Endodermal cell (in vitro differentiated cells): ENCODE measurements at regions not wholly inside any gene's neighbourhood (a gene's known extent, or its start where the extent isn't known, plus 50 kb on each side); places are given as distances from the start of the nearest gene placed in this dataset.
A peak's percentile ranks its signal among the peaks of the same experiment; 100 is the strongest.

Source experiments
- DNase-seq: peaks from one replicate; pipeline ENCODE4 v3.0.0-alpha.2; 2017
- H3K27ac ChIP-seq: 2 replicates; pipeline ENCODE4 v1.5.1; 2013; ENCODE audit warnings: mild to moderate bottlenecking, low read depth, low read length, moderate library complexity
- H3K27me3 ChIP-seq: 2 replicates; pipeline ENCODE4 v1.6.1; 2013; ENCODE audit warnings: mild to moderate bottlenecking, low read length, moderate library complexity; ENCODE audit not compliant: insufficient read depth, control insufficient read depth, poor library complexity, severe bottlenecking
- H3K36me3 ChIP-seq: 2 replicates; pipeline ENCODE4 v1.7.0; 2013; ENCODE audit warnings: mild to moderate bottlenecking, low read length, moderate library complexity; ENCODE audit not compliant: control insufficient read depth, insufficient read depth
- H3K4me1 ChIP-seq: one replicate; pipeline ENCODE4 v1.7.0; 2013; ENCODE audit warnings: low read length; ENCODE audit not compliant: control insufficient read depth, insufficient read depth
- H3K4me3 ChIP-seq: 2 replicates; pipeline ENCODE4 v1.5.1; 2013; ENCODE audit warnings: mild to moderate bottlenecking, low read length, moderate library complexity
- H3K9ac ChIP-seq: 2 replicates; pipeline ENCODE4 v1.6.1; 2013; ENCODE audit warnings: mild to moderate bottlenecking, low read length, moderate library complexity; ENCODE audit not compliant: poor library complexity, severe bottlenecking; ENCODE audit errors: extremely low read depth
- H3K9me3 ChIP-seq: 2 replicates; pipeline ENCODE4 v1.6.1; 2013; ENCODE audit warnings: mild to moderate bottlenecking, low read length, moderate library complexity; ENCODE audit not compliant: control insufficient read depth
- H3K27ac Mint-ChIP-seq: 2 replicates; pipeline ENCODE4 v1.8.0; 2020; ENCODE audit warnings: mixed read lengths
- H3K27me3 Mint-ChIP-seq: 2 replicates; pipeline ENCODE4 v1.8.0; 2021; ENCODE audit warnings: mild to moderate bottlenecking, mixed read lengths; ENCODE audit not compliant: insufficient read depth
- H3K36me3 Mint-ChIP-seq: 2 replicates; pipeline ENCODE4 v1.8.0; 2020; ENCODE audit warnings: low read depth, mixed read lengths
- H3K4me1 Mint-ChIP-seq: 2 replicates; pipeline ENCODE4 v1.8.0; 2020; ENCODE audit warnings: mixed read lengths
- H3K4me3 Mint-ChIP-seq: 2 replicates; pipeline ENCODE4 v1.8.0; 2020; ENCODE audit warnings: mild to moderate bottlenecking, moderate library complexity, mixed read lengths
- H3K9me3 Mint-ChIP-seq: 2 replicates; pipeline ENCODE4 v1.8.0; 2020; ENCODE audit warnings: mild to moderate bottlenecking, mixed read lengths
- CTCF ChIP-seq: fragments of 200-600 bp; sonication (generic); conservative IDR thresholded peaks from 2 replicates; pipeline ENCODE4 v1.5.0; 2021; ENCODE audit warnings: antibody characterized with exemption, mild to moderate bottlenecking
- WGBS, 2 experiments: methylation state at CpG; one replicate each; pipeline versions ENCODE4 v1.1.5 to v1.1.7; 2013; ENCODE audit warnings: missing lambda C conversion rate in 2 of 2, mixed read lengths in 1 of 2; ENCODE audit not compliant: insufficient coverage in 1 of 2, insufficient read length in 1 of 2; 5-methylcytosine and 5-hydroxymethylcytosine counted together

GRCh38 chr15:38148471-38148870, 104.2 kb upstream of the SPRED1 start:
- no peak overlapping the region for H3K9ac ChIP-seq
- no peaks in the 10 kb centered on the region for H3K4me1 ChIP-seq
- Mint-ChIP-seq H3K36me3 (no peaks in the 10 kb centered on the region), H3K4me3 (no peak overlapping the region), H3K27ac (no peak overlapping the region), H3K9me3 (peaks cover 25% of the 10 kb centered on the region), H3K27me3 (no peaks in the 10 kb centered on the region), H3K4me1 (no peaks in the 10 kb centered on the region)
- peaks cover 44% of the 10 kb centered on the region for H3K9me3 ChIP-seq
- no peak overlapping the region for H3K4me3 ChIP-seq
- no peak overlapping the region for H3K27ac ChIP-seq
- WGBS, 2 experiments, result 94 to 100% methylated on average over 1 of the region's 2 CpGs
- no peaks in the 10 kb centered on the region for H3K27me3 ChIP-seq
- H3K36me3 ChIP-seq, result no peaks in the 10 kb centered on the region
- DNase-seq, result no peak
- no peak for TF ChIP-seq CTCF

GRCh38 chr15:38149315-38149714, 103.3 kb upstream of the SPRED1 start:
- Mint-ChIP-seq H3K4me1 (no peaks in the 10 kb centered on the region), H3K27me3 (no peaks in the 10 kb centered on the region), H3K4me3 (no peak overlapping the region), H3K36me3 (no peaks in the 10 kb centered on the region), H3K27ac (no peak overlapping the region), H3K9me3 (peaks cover 21% of the 10 kb centered on the region)
- no peak overlapping the region for H3K27ac ChIP-seq
- 88 to 100% methylated on average over 1 to 4 of the region's 4 CpGs for WGBS, 2 experiments
- no peaks in the 10 kb centered on the region for H3K36me3 ChIP-seq
- no peaks in the 10 kb centered on the region for H3K4me1 ChIP-seq
- H3K9me3 ChIP-seq, result peaks cover 43% of the 10 kb centered on the region
- H3K4me3 ChIP-seq, result no peak overlapping the region
- DNase-seq, result no peak
- H3K27me3 ChIP-seq, result no peaks in the 10 kb centered on the region
- TF ChIP-seq CTCF, result no peak
- H3K9ac ChIP-seq, result no peak overlapping the region

DNA sequence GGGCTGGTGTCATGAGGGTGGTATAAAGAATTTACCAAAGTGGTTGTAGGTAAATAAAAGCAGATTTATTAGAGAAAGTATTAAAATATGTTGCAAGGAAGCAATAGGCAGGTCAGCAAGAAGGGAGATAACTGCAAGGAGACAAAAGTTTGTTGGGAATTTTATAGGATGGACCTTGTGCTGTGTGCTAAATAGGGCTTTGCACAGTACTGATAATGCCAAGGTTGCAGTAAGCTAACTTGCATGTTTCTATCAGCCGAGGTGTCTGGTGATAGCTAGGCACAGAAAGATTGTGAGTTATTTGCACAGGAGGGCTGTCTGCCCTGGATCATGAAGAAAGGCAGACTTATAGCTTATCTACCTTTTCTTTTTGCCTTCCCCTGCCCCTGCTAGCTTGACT, 102.5 kb upstream of the SPRED1 start:
- WGBS, 2 experiments, result 88 to 100% methylated on average over 1 of the region's 1 CpG
- no peaks in the 10 kb centered on the region for H3K36me3 ChIP-seq
- H3K9ac ChIP-seq, result no peak overlapping the region
- H3K27ac ChIP-seq, result no peak overlapping the region
- H3K4me1 ChIP-seq, result no peaks in the 10 kb centered on the region
- no peaks in the 10 kb centered on the region for H3K36me3 Mint-ChIP-seq
- no peak overlapping the region for H3K4me3 Mint-ChIP-seq
- peak overlapping the region; percentile 59 for H3K4me3 ChIP-seq
- TF ChIP-seq CTCF, result no peak
- H3K27me3 Mint-ChIP-seq, result no peaks in the 10 kb centered on the region
- no peaks in the 10 kb centered on the region for H3K27me3 ChIP-seq
- H3K4me1 Mint-ChIP-seq, result no peaks in the 10 kb centered on the region
- H3K9me3 ChIP-seq, result peaks cover 43% of the 10 kb centered on the region
- no peak overlapping the region for H3K27ac Mint-ChIP-seq
- no peak for DNase-seq
- peaks cover 21% of the 10 kb centered on the region for H3K9me3 Mint-ChIP-seq
